ENCODE measurements at regions not wholly inside any gene's neighbourhood (a gene's known extent, or its start where the extent isn't known, plus 50 kb on each side); places are given as distances from the start of the nearest gene placed in this dataset.

- DNase-seq (ENCODE audit: low read depth): no peak
Observed at GRCh38 chr6:40907198-40907701, 131.8 kb downstream of the UNC5CL start.

- DNase-seq (ENCODE audit: low read depth): no peak
Observed at GRCh38 chr6:40906759-40907158, 132.3 kb downstream of the UNC5CL start.

- DNase-seq (ENCODE audit: low read depth): no peak
Observed at GRCh38 chr6:40904583-40905194, 134.3 kb downstream of the UNC5CL start.

- DNase-seq (ENCODE audit: low read depth): no peak
Observed at GRCh38 chr6:40903456-40903855, 135.6 kb downstream of the UNC5CL start.

GRCh38 chr6:40901322-40902055 is 137.5 kb downstream of the UNC5CL start:
- DNase-seq (ENCODE audit: low read depth): no peak

GRCh38 chr6:40900791-40901190 is 138.2 kb downstream of the UNC5CL start:
- DNase-seq (ENCODE audit: low read depth): no peak

- DNase-seq (ENCODE audit: low read depth): no peak
Observed at GRCh38 chr6:40899684-40900155, 139.3 kb downstream of the UNC5CL start.

GRCh38 chr6:40898073-40898472 is 140.9 kb downstream of the UNC5CL start:
- no peak for DNase-seq (ENCODE audit: low read depth)

- no peak for DNase-seq (ENCODE audit: low read depth)
Observed at GRCh38 chr6:40897390-40898003, 141.5 kb downstream of the UNC5CL start.

GRCh38 chr6:40896696-40897095 is 142.3 kb downstream of the UNC5CL start:
- no peak for DNase-seq (ENCODE audit: low read depth)

- DNase-seq (ENCODE audit: low read depth): peak; percentile 17
Observed at GRCh38 chr6:40894962-40895799, 143.8 kb downstream of the UNC5CL start.

- no peak for DNase-seq (ENCODE audit: low read depth)
Observed at GRCh38 chr6:40893021-40893420, 146.0 kb downstream of the UNC5CL start.

- DNase-seq (ENCODE audit: low read depth): no peak
Observed at GRCh38 chr6:40892223-40892622, 146.8 kb downstream of the UNC5CL start.

- no peak for DNase-seq (ENCODE audit: low read depth)
Observed at GRCh38 chr6:40891686-40892085, 147.3 kb downstream of the UNC5CL start.

- no peak for DNase-seq (ENCODE audit: low read depth)
Observed at GRCh38 chr6:40891131-40891530, 147.9 kb downstream of the UNC5CL start.

- DNase-seq (ENCODE audit: low read depth): no peak
Observed at GRCh38 chr6:40889137-40889832, 149.7 kb downstream of the UNC5CL start.

- no peak for DNase-seq (ENCODE audit: low read depth)
Observed at GRCh38 chr6:40888456-40888990, 150.5 kb downstream of the UNC5CL start.

- DNase-seq (ENCODE audit: low read depth): no peak
Observed at GRCh38 chr6:40887792-40888340, 151.2 kb downstream of the UNC5CL start.

- DNase-seq (ENCODE audit: low read depth): no peak
Observed at GRCh38 chr6:40887079-40887791, 151.8 kb downstream of the UNC5CL start.

- no peak for DNase-seq (ENCODE audit: low read depth)
Observed at GRCh38 chr6:40885139-40885774, 153.8 kb downstream of the UNC5CL start.

Data from GM04503 (cell line).